HL-60 (cell line): ENCODE measurements at regions not wholly inside any gene's neighbourhood (a gene's known extent, or its start where the extent isn't known, plus 50 kb on each side); places are given as distances from the start of the nearest gene placed in this dataset.

Experiments used
- DNase-seq, 2 experiments: peaks; one replicate each; pipeline ENCODE4 v3.0.0-alpha.2; 2010 to 2020; ENCODE audit warnings: low read depth in 1 of 2, low spot score in 1 of 2
- H3K27ac ChIP-seq: fragments of 250-450 bp; sonication (Bioruptor Pico); replicated peaks from 2 replicates; pipeline ENCODE4 v1.5.1; 2020; ENCODE audit warnings: mild to moderate bottlenecking, moderate library complexity
- H3K27me3 ChIP-seq: fragments of 250-450 bp; sonication (Bioruptor Pico); 2 replicates; pipeline ENCODE4 v1.5.1; 2021; ENCODE audit warnings: mild to moderate bottlenecking, moderate library complexity; ENCODE audit not compliant: insufficient read depth, poor library complexity, severe bottlenecking
- H3K4me3 ChIP-seq: replicated peaks from 2 replicates; pipeline ENCODE4 v1.5.1; 2011; ENCODE audit warnings: mild to moderate bottlenecking, control low read depth, low read length; ENCODE audit not compliant: insufficient read depth
- GABPA ChIP-seq: IDR thresholded peaks from 2 replicates; pipeline ENCODE4 v1.6.1; 2012; ENCODE audit warnings: low read depth
- POLR2AphosphoS5 ChIP-seq: IDR thresholded peaks from 2 replicates; pipeline ENCODE4 v1.6.1; 2012; ENCODE audit warnings: low read depth
- SPI1 ChIP-seq: IDR thresholded peaks from 2 replicates; pipeline ENCODE4 v1.6.1; 2012; ENCODE audit warnings: low read depth, mild to moderate bottlenecking, borderline replicate concordance
- TF ChIP-seq, protein P1 (sequence below): IDR thresholded peaks from 2 replicates; pipeline ENCODE4 v1.6.1; 2012; ENCODE audit warnings: low read depth; ENCODE audit not compliant: insufficient replicate concordance
- TF ChIP-seq, protein P2 (sequence below): IDR thresholded peaks from one replicate; pipeline ENCODE4 v1.5.1; 2011; ENCODE audit warnings: low read length, control low read depth, inconsistent platforms; ENCODE audit not compliant: insufficient read depth

DNA sequence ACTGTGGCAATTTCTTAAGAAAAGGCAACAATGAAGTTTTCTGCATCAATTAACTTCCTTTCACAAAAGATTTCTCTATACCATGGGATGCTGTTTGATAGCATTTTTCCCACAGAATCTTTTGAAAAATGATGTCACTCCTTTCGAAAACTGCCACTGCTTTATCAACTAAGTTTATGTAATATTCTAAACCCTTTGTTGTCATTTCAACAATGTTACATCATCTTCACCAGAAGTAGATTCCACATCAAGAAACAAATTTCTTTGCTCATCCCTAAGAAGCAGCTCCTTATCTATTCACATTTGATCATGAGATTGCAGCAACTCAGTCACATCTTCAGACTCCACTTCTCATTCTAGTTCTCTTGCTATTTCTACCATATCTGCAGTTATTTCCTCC is 116.1 kb upstream of the KCND3 start:
- Histone ChIP-seq H3K27me3 (no peaks in the 10 kb centered on the region), H3K4me3 (no peak overlapping the region), H3K27ac (no peak overlapping the region)
- TF ChIP-seq SPI1 = no peak
- TF ChIP-seq POLR2AphosphoS5 = no peak
- TF ChIP-seq GABPA = no peak
- TF ChIP-seq, protein P1, sequence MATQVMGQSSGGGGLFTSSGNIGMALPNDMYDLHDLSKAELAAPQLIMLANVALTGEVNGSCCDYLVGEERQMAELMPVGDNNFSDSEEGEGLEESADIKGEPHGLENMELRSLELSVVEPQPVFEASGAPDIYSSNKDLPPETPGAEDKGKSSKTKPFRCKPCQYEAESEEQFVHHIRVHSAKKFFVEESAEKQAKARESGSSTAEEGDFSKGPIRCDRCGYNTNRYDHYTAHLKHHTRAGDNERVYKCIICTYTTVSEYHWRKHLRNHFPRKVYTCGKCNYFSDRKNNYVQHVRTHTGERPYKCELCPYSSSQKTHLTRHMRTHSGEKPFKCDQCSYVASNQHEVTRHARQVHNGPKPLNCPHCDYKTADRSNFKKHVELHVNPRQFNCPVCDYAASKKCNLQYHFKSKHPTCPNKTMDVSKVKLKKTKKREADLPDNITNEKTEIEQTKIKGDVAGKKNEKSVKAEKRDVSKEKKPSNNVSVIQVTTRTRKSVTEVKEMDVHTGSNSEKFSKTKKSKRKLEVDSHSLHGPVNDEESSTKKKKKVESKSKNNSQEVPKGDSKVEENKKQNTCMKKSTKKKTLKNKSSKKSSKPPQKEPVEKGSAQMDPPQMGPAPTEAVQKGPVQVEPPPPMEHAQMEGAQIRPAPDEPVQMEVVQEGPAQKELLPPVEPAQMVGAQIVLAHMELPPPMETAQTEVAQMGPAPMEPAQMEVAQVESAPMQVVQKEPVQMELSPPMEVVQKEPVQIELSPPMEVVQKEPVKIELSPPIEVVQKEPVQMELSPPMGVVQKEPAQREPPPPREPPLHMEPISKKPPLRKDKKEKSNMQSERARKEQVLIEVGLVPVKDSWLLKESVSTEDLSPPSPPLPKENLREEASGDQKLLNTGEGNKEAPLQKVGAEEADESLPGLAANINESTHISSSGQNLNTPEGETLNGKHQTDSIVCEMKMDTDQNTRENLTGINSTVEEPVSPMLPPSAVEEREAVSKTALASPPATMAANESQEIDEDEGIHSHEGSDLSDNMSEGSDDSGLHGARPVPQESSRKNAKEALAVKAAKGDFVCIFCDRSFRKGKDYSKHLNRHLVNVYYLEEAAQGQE = no peak
- TF ChIP-seq, protein P2, sequence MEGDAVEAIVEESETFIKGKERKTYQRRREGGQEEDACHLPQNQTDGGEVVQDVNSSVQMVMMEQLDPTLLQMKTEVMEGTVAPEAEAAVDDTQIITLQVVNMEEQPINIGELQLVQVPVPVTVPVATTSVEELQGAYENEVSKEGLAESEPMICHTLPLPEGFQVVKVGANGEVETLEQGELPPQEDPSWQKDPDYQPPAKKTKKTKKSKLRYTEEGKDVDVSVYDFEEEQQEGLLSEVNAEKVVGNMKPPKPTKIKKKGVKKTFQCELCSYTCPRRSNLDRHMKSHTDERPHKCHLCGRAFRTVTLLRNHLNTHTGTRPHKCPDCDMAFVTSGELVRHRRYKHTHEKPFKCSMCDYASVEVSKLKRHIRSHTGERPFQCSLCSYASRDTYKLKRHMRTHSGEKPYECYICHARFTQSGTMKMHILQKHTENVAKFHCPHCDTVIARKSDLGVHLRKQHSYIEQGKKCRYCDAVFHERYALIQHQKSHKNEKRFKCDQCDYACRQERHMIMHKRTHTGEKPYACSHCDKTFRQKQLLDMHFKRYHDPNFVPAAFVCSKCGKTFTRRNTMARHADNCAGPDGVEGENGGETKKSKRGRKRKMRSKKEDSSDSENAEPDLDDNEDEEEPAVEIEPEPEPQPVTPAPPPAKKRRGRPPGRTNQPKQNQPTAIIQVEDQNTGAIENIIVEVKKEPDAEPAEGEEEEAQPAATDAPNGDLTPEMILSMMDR = no peak
- no peak for DNase-seq

DNA sequence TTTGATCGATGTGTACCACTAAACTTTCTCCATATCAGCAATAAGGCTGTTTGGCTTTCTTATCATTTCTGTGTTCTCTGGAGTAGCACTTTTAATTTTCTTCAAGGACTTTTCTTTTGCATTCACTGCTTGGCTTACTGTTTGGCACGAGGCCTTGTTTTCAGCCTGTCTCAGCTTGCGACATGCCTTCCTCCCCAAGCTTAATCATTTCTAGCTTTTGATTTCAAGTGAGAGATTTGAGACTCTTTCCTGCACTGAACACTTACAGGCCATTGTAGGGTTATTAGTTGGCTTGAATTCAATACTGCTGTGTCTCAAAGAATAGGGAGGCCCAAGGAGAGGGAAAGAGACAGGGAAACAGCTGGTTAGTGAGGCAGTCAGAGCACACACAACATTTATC is 120.6 kb upstream of the KCND3 start:
- Histone ChIP-seq H3K27ac (no peak overlapping the region), H3K27me3 (no peaks in the 10 kb centered on the region), H3K4me3 (no peak overlapping the region)
- DNase-seq = no peak
- no peak for TF ChIP-seq POLR2AphosphoS5
- TF ChIP-seq, protein P1 = no peak
- TF ChIP-seq, protein P2 = no peak

DNA sequence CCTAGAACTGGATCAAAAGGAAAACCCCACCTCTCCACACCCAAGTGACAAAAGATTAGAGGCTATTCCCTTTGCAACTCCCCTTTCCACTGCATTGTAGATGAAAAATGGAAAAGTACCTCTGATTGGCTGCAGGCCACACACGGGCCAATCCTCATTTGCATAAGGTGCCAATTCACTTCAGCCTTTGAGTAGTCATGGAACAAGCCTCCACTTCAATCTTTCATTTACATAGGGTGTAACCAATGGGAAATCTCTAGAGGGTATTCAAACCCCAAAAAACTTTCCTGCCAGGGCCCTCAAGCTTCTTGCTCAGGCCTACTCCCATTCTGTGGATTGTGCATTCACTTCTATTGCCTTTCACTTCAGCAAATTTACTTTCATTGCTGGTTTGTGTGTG is 122.3 kb upstream of the KCND3 start:
- H3K27me3 ChIP-seq = no peaks in the 10 kb centered on the region
- no peak overlapping the region for H3K4me3 ChIP-seq
- DNase-seq = no peak
- TF ChIP-seq SPI1 (no peak), POLR2AphosphoS5 (no peak), GABPA (no peak)
- TF ChIP-seq, protein P1 = no peak
- TF ChIP-seq, protein P2 = no peak
- no peak overlapping the region for H3K27ac ChIP-seq
